NT2/D1 (cell line): ENCODE measurements at regions not wholly inside any gene's neighbourhood (a gene's known extent, or its start where the extent isn't known, plus 50 kb on each side); places are given as distances from the start of the nearest gene placed in this dataset.

Experiments
- SUZ12 ChIP-seq: IDR thresholded peaks from 2 replicates; pipeline ENCODE4 v1.6.1; 2011; ENCODE audit not compliant: insufficient read length, insufficient read depth; ENCODE audit errors: extremely low read depth
- YY1 ChIP-seq: IDR thresholded peaks from 2 replicates; pipeline ENCODE4 v1.6.1; 2011; ENCODE audit not compliant: insufficient read length, insufficient read depth
- ZNF274 ChIP-seq: IDR thresholded peaks from 2 replicates; pipeline ENCODE4 v1.6.1; 2011; ENCODE audit warnings: mild to moderate bottlenecking, low read depth, low read length

DNA sequence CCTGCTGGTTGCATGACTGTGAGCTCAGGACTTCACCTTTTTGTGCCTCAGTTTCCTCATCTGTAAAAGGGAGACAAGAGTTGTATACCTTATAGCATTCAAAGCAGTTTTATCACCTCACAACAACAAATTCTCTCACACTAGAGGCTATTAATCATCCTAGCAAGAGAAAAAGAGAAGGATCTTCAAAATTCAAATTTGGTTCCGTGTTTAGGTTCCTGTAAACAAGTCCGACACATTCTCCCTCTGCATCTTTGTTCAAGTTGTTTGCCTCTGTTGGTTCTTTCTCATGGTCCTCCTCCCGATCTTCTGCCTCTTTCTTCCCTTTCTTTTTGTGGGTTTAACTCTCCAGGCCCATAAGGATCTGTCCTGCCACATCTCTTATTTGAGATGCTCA lies 218.0 kb downstream of the PIK3R1 start:
- TF ChIP-seq SUZ12: no peak
- no peak for TF ChIP-seq ZNF274
- no peak for TF ChIP-seq YY1
